Transverse colon (tissue), 4 donors: ENCODE measurements at regions not wholly inside any gene's neighbourhood (a gene's known extent, or its start where the extent isn't known, plus 50 kb on each side); places are given as distances from the start of the nearest gene placed in this dataset.

Experiments used
- DNase-seq: peaks from one replicate; pipeline ENCODE4 v3.0.0-alpha.2; 2019
- H3K27ac ChIP-seq, 4 donors: fragments of 200-600 bp; sonication (generic); 2 replicates each; pipeline ENCODE4 v1.5.1; 2016 to 2018; ENCODE audit warnings: inconsistent platforms in 4 of 4
- H3K27me3 ChIP-seq: fragments of 200-600 bp; sonication (generic); 2 replicates; pipeline ENCODE4 v1.5.1; 2017; ENCODE audit warnings: inconsistent platforms
- H3K36me3 ChIP-seq, 4 donors: fragments of 200-600 bp; sonication (generic); 2 replicates each; pipeline ENCODE4 v1.5.1; 2017 to 2019; ENCODE audit warnings: inconsistent platforms in 4 of 4
- H3K4me1 ChIP-seq, 4 donors: fragments of 200-600 bp; sonication (generic); 2 replicates each; pipeline ENCODE4 v1.5.1; 2017 to 2020; ENCODE audit warnings: inconsistent platforms in 4 of 4
- H3K4me3 ChIP-seq, 4 donors: fragments of 200-600 bp; sonication (generic); 1 replicate in 1 of 4; 2 replicates in 3 of 4; pipeline versions ENCODE4 v1.5.1 to v1.6.1; 2017 to 2019; ENCODE audit warnings: inconsistent platforms in 4 of 4
- H3K9me3 ChIP-seq, 2 donors: fragments of 200-600 bp; sonication (generic); 2 replicates each; pipeline ENCODE4 v1.5.1; 2017 to 2019; ENCODE audit warnings: inconsistent platforms in 2 of 2
- EP300 ChIP-seq: sonication (generic); formaldehyde crosslinking; IDR thresholded peaks from one replicate; pipeline ENCODE4 v1.6.1; 2017; ENCODE audit warnings: antibody characterized with exemption, low read depth
- POLR2A ChIP-seq: fragments of 450-650 bp; IDR thresholded peaks from one replicate; pipeline ENCODE4 v1.6.1; 2016; ENCODE audit warnings: antibody characterized with exemption, mild to moderate bottlenecking, moderate library complexity
- POLR2AphosphoS5 ChIP-seq, 3 donors: sonication (generic); formaldehyde crosslinking; IDR thresholded peaks; one replicate each; pipeline ENCODE4 v1.6.1; 2016; ENCODE audit warnings: antibody characterized with exemption in 3 of 3
- WGBS, 2 donors: methylation state at CpG; one replicate each; pipeline ENCODE4 v1.1.5; 2018; ENCODE audit warnings: low coverage in 1 of 2; 5-methylcytosine and 5-hydroxymethylcytosine counted together
- in situ Hi-C, 4 donors: fragments of 200-750 bp; cut with MboI; loops; one replicate each; pipeline versions ENCODE4 v1.15.0 to v1.15.1; 2017; ENCODE audit warnings: low sequenced_read_pairs in 3 of 4, low pct_ligation_motif_present in 1 of 4, low pct_unique_long_range_greater_than_20kb in 1 of 4
- intact Hi-C: fragments of 100-400 bp; cut with DNase I; formaldehyde crosslinking; loops from one replicate; pipeline ENCODE4 v1.15.1; 2023; ENCODE audit warnings: low total_unique reads
- TF ChIP-seq, protein P1 (sequence below), 5 experiments: fragments of 200-600 bp in 3 of 5; fragments of 450-650 bp in 2 of 5; sonication (generic) in 3 of 5; IDR thresholded peaks; 1 replicate in 2 of 5; 2 replicates in 3 of 5; pipeline ENCODE4 v1.5.1; 2016 to 2017; ENCODE audit warnings: antibody characterized with exemption in 5 of 5, inconsistent platforms in 3 of 5, mild to moderate bottlenecking in 2 of 5, moderate library complexity in 1 of 5

- H3K36me3 ChIP-seq, result no peaks in the 10 kb centered on the region
- no peaks in the 10 kb centered on the region for H3K9me3 ChIP-seq
- no peak overlapping the region for H3K4me3 ChIP-seq
- intact Hi-C loops, result no loop called here
- no peak overlapping the region for H3K27ac ChIP-seq
- no peaks in the 10 kb centered on the region for H3K4me1 ChIP-seq
- 61 to 68% methylated on average over 4 of the region's 4 CpGs for WGBS, 2 donors
- in situ Hi-C loops, result no loop called here
- DNase-seq, result no peak
- no peak for TF ChIP-seq EP300
- TF ChIP-seq, protein P1, sequence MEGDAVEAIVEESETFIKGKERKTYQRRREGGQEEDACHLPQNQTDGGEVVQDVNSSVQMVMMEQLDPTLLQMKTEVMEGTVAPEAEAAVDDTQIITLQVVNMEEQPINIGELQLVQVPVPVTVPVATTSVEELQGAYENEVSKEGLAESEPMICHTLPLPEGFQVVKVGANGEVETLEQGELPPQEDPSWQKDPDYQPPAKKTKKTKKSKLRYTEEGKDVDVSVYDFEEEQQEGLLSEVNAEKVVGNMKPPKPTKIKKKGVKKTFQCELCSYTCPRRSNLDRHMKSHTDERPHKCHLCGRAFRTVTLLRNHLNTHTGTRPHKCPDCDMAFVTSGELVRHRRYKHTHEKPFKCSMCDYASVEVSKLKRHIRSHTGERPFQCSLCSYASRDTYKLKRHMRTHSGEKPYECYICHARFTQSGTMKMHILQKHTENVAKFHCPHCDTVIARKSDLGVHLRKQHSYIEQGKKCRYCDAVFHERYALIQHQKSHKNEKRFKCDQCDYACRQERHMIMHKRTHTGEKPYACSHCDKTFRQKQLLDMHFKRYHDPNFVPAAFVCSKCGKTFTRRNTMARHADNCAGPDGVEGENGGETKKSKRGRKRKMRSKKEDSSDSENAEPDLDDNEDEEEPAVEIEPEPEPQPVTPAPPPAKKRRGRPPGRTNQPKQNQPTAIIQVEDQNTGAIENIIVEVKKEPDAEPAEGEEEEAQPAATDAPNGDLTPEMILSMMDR (IDR thresholded peaks at IDR 0.05), result no peak
- TF ChIP-seq POLR2AphosphoS5 (IDR thresholded peaks at IDR 0.05), result no peak
- no peak for TF ChIP-seq POLR2A
- H3K27me3 ChIP-seq, result no peaks in the 10 kb centered on the region
These were observed 550.5 kb upstream of the SMIM31 start for GRCh38 chr4:164203476-164203875.

DNA sequence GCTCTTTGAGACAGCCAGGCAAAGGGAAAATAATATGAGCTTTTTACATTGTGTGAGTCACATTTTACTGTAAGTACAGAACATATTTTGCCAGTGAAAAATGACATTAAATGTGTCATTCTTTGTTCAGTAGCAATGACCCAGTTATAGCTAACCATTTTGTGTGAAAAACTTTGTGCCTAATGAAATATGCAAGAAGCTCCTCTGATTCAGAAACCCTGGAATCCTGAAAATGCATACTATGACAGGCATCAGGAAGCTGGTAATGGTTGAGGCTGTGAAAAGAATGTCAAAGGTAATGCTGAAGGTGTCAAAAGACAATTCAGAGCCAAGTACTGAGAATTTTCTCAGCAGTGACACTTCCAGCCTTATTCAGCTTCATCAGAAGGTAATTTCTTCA, 549.5 kb upstream of the SMIM31 start:
- Histone ChIP-seq H3K36me3 (no peaks in the 10 kb centered on the region), H3K4me1 (no peaks in the 10 kb centered on the region), H3K4me3 (no peak overlapping the region), H3K27ac (no peak overlapping the region), H3K27me3 (no peaks in the 10 kb centered on the region), H3K9me3 (no peaks in the 10 kb centered on the region)
- no peak for TF ChIP-seq EP300
- no peak for TF ChIP-seq POLR2AphosphoS5 (IDR thresholded peaks at IDR 0.05)
- TF ChIP-seq, protein P1 (IDR thresholded peaks at IDR 0.05), result no peak
- no peak for TF ChIP-seq POLR2A
- in situ Hi-C loops (no loop called here), intact Hi-C loops (no loop called here)
- DNase-seq, result no peak

DNA sequence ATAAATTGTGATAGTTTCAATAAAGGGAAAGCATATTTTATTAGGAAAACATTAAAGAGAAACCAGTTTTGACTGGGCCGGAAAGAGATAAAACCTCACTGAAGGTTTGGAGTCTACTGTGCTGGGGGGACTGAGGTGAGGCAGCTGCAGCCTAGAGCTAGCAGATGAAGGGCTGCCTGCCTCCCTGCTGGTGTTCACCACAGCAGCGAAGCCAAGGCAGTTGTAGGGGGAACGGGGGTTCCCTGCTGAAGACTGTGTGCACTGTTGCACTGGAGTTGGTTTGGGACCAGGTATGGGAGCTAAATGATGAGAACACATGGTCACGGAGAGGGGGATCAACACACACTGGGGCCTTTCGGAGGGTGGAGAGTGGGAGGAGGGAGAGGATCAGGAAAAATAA, 546.5 kb upstream of the SMIM31 start:
- TF ChIP-seq, protein P1 (IDR thresholded peaks at IDR 0.05), result no peak
- no peak for TF ChIP-seq POLR2A
- TF ChIP-seq POLR2AphosphoS5 (IDR thresholded peaks at IDR 0.05), result no peak
- no peak for TF ChIP-seq EP300
- no peak for DNase-seq
- 75 to 100% methylated on average over 2 to 5 of the region's 5 CpGs for WGBS, 2 donors
- Histone ChIP-seq H3K4me1 (no peaks in the 10 kb centered on the region), H3K9me3 (no peaks in the 10 kb centered on the region), H3K4me3 (no peak overlapping the region), H3K27ac (no peak overlapping the region), H3K36me3 (no peaks in the 10 kb centered on the region), H3K27me3 (no peaks in the 10 kb centered on the region)
- in situ Hi-C loops, result no loop called here
- intact Hi-C loops, result no loop called here

DNA sequence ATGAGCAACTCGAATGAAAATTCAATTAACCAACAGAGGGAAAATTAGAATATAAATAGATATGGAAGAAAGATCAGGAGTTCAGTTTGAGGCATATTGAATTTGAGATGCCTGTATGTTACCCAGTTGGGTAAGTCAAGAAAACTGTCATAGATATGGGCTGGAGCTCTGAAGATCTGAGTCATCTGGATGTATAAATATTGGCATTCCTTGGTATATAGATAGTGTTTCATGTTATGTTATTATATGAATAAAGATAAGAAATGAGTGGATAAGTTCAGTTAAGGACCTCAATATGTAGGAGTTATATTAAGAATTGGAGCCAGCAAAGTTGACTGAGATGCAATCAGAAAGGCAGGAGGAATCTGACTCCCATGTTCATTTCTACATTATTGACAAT, 543.6 kb upstream of the SMIM31 start:
- Histone ChIP-seq H3K27me3 (no peaks in the 10 kb centered on the region), H3K4me1 (no peaks in the 10 kb centered on the region), H3K36me3 (no peaks in the 10 kb centered on the region), H3K9me3 (no peaks in the 10 kb centered on the region), H3K27ac (no peak overlapping the region), H3K4me3 (no peak overlapping the region)
- 25 to 65% methylated on average over 1 of the region's 1 CpG for WGBS, 2 donors
- DNase-seq, result no peak
- in situ Hi-C loops, result no loop called here
- TF ChIP-seq, protein P1 (IDR thresholded peaks at IDR 0.05), result no peak
- no peak for TF ChIP-seq POLR2A
- TF ChIP-seq EP300, result no peak
- no peak for TF ChIP-seq POLR2AphosphoS5 (IDR thresholded peaks at IDR 0.05)
- intact Hi-C loops, result no loop called here
